ENCODE measurements at regions not wholly inside any gene's neighbourhood (a gene's known extent, or its start where the extent isn't known, plus 50 kb on each side); places are given as distances from the start of the nearest gene placed in this dataset.

DNA sequence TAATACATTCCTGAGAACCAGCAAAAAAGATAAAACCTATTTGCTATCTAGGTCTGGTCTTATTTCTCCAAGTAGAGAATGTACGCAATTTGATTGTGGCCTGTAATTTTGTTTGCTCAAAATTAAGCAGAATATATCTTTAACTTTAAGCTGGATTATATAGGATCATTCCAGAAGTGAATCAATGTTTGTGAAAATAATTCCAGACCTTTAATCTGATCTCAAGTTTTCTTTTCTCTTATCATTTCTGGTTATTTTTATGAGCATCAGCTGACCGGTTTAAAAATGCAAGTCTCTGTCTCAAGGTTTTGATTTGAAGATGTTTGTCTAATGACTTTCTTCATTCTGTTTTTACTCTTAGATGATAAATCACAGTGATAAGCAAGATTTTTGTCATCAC lies 997.9 kb upstream of the FLRT2 start:
- no peak for DNase-seq (ENCODE audit: low spot score)

DNA sequence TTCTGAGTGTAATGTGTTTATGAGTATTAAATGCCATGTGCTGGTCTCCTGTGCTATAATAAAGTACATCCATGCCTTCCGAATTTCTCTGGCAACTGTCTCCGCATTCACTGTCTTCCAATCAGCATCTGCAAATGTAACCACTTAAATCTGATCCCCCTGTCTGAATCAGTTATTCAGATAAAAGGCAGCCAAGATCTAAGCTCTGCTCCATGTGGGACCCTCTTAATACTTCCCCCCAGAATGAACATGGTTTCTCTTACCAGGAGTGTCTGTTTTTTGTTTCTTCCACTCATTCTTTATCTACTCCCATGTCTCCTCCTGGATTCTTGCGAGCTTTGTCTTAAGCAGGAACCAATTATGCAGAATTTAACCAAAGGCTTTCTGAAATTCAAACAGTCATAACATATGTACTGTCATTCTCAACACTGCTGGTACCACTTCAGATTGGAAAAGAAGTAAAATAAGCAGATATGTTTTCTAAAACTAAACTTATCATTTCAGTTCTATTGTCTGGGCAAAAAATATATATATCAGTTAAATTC lies 996.7 kb upstream of the FLRT2 start:
- no peak for DNase-seq (ENCODE audit: low spot score)

DNA sequence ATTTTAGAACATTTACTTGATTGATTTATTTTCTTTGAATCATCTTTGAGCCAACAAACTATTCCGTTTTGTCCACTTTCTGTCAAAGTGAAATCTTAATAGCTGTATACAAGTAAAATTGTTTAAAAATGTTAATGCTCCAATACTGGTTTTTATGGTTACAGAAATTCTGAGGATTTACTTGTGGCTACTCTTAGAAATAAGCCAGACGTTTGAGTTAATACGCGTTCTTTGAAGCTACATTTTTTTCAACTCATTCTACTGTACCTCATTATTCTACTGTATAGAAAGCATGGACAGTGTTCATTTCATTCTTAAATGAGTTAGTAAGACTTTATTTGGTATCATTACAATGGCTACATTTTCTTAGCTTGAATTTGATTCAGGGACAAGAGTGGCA lies 996.2 kb upstream of the FLRT2 start:
- no peak for DNase-seq (ENCODE audit: low spot score)

- no peak for DNase-seq (ENCODE audit: low spot score)
Measured at GRCh38 chr14:84535484-84535883, 994.5 kb upstream of the FLRT2 start.

GRCh38 chr14:84535976-84536375 lies 994.0 kb upstream of the FLRT2 start:
- DNase-seq (ENCODE audit: low spot score) = no peak

DNA sequence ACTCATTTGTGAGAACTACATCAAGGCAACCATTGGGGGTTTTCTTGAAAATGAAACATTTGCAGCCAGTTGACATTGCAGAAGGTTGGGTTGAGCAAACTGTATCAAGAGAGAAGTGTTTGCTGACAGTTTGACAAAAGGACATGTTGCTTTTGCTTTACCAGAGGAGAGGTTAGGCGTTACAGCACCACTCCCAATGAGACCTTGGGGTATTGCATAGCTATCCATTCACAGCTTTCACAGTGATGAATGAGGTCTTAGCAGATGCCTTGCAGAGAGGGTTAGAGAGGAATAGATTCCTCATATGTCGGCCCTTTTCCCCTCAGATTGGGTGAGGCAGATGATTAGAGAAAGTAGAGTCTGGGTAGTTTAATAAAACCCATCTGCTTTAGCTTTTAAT lies 988.9 kb upstream of the FLRT2 start:
- DNase-seq (ENCODE audit: low spot score) = no peak

DNA sequence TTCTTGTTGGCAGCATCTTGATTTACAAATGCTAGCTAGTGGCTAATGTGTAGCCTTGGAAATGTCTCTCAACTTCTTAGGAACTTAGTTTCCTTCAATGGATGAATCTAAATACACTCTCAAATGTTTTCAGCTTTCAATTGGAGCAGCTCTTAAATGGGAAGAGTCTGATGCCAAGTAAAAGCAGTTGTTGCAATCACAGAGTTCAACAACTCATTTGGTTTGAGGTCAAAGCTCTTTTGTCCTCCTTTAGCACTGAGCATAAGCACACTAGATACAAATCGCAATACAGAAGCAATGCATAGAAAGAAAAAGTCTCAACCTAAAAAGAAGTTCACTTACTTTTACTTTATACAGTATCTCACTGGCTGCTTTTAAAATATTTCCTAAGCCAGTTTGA lies 986.1 kb upstream of the FLRT2 start:
- DNase-seq (ENCODE audit: low spot score) = peak; percentile 16

GRCh38 chr14:84544486-84545131 lies 985.3 kb upstream of the FLRT2 start:
- no peak for DNase-seq (ENCODE audit: low spot score)

- no peak for DNase-seq (ENCODE audit: low spot score)
Measured at GRCh38 chr14:84546236-84546635, 983.7 kb upstream of the FLRT2 start.

DNA sequence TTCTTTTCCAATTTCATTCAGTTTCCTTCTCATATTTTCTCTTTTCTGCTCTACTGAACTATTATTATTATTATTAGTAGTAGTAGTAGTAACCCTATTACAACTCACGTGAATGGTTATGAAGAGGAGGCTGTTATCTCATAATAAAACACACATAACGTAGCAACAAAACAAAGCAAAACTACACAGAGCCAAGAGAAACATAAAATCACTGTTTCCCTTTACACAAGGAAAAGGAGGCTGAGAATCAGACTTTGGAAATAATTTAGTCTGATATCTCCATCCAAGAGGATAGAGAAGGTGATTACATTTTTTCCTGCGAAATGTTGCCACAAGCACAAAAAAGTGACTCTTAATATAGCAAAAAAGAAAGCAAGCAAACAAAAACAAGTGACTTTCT lies 975.8 kb upstream of the FLRT2 start:
- no peak for DNase-seq (ENCODE audit: low spot score)

- no peak for DNase-seq (ENCODE audit: low spot score)
Measured at GRCh38 chr14:84555493-84555892, 974.5 kb upstream of the FLRT2 start.

DNA sequence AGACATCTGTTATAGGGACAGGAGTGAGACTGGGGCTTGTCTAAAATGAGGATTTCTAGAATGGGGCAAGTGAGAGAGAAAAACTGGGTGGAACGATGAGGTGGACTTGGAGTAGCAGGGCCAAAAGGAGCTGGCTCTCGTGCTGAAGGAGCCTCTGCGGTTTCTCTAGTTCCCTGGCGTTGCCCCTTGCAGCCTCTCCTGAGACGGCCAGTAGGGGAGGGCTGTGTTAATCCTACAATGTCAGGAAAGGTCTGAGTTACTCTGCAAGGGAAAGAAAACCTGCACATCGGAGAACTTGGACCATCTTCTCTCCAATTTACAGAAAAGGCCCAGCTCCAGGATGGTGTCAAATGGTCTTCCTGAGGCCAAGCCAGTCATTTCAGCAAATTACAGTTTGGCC lies 963.8 kb upstream of the FLRT2 start:
- DNase-seq (ENCODE audit: low spot score) = no peak

- no peak for DNase-seq (ENCODE audit: low spot score)
Measured at GRCh38 chr14:84575681-84576080, 954.3 kb upstream of the FLRT2 start.

- DNase-seq (ENCODE audit: low spot score) = no peak
Measured at GRCh38 chr14:84579292-84579691, 950.7 kb upstream of the FLRT2 start.

GRCh38 chr14:84581041-84581440 lies 948.9 kb upstream of the FLRT2 start:
- DNase-seq (ENCODE audit: low spot score) = no peak

DNA sequence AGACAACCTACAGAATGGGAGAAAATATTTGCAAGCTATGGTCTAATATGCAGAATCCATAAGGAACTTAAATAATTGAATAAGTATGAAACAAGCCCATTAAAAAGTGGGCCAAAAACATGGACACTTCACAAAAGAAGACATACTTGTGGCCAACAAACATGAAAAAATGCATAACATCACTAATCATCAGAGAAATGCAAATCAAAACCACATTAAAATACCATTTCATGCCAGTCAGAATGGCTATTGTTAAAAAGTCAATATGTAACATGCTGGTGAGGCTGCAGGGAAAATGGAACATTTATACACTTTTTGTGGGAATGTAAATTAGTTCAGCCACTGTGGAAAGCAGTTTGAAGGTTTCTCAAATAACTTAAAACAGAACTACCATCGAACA lies 945.4 kb upstream of the FLRT2 start:
- DNase-seq (ENCODE audit: low spot score) = no peak

- no peak for DNase-seq (ENCODE audit: low spot score)
Measured at GRCh38 chr14:84591827-84592445, 938.0 kb upstream of the FLRT2 start.

DNA sequence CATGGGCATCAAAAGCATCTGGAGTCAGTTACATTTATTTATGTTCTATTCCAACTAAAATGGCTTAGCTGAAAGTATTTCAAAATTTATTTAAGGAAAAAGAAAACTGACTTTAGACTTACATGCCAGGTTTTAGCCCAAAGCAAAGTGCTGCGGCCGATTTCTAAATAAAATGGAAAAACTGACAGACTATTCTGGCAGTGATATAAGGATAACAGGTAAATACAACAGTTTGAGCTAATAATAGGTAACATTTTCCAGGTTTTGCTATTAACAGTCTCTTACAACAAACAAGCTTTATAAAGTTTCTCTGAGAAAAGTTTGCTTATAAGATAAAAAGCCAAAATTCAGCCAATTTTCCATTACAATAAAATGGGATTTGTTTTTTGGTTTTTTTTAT lies 937.2 kb upstream of the FLRT2 start:
- no peak for DNase-seq (ENCODE audit: low spot score)

DNA sequence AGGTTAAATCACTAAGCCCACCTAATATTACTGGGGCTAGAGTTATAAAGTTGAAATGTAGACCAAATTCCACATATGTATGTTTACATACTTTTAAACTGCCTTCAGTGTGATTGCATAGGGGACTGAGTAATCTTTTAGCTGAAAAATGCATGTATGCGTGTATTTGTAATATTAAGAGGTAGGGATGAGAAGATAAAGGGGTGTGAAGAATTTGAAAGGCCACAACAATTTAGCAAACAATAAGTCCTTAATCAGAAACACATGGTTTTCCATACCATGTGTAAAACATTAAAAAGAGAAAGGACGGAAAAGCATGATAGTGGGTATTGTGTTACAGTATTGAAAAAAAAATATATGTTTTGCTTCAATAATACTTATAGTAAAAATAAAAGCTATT lies 919.9 kb upstream of the FLRT2 start:
- no peak for DNase-seq (ENCODE audit: low spot score)

- no peak for DNase-seq (ENCODE audit: low spot score)
Measured at GRCh38 chr14:84622357-84622756, 907.6 kb upstream of the FLRT2 start.

DNA sequence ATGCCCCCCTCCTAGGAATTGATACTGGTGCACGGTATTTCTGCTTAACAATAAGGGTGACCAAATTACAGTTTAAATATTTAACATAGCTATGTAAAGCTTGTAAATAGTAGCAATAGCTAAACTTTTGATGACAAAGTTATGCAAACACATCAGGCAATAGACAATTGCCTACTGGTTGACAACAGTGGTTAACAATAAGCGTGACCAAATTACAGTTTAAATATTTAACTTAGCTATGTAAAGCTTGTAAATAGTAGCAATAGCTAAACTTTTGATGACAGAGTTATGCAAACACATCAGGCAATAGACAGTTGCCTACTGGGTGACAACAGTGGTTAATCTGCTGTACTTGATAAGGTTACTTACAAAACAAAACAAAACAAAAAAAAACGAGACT lies 886.5 kb upstream of the FLRT2 start:
- DNase-seq (ENCODE audit: low spot score) = no peak

DNA sequence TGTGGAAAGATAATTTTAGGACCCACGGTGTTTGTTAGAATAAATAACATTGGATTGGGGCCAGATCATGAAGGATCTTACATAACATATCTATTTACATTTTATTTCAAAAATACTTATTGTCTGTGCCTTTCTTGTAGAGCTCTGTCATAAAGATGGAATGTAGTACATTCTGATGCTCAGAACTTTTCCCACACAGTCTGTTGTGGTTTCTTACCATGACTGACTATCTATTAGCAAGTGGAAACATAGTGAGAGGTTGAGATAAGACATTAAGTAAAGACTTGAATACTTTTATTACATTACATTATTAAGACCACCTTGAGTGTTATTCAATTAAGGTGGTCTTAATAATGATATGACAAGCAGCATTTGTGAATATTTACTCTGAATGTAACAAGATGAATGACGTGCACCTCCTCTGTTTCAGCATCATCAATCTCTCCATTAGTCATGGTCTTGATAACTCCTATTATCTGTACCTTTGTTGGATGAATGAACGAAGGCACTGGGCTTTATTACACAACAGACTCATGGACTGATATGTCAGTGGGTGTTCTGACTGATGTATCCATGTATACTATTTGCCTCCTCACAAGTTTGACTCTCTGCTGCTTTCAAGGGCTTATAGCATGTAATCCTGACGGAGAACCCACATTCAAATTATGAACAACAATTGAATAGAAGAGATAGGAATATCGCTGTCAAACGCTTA lies 883.0 kb upstream of the FLRT2 start:
- no peak for DNase-seq (ENCODE audit: low spot score)

DNA sequence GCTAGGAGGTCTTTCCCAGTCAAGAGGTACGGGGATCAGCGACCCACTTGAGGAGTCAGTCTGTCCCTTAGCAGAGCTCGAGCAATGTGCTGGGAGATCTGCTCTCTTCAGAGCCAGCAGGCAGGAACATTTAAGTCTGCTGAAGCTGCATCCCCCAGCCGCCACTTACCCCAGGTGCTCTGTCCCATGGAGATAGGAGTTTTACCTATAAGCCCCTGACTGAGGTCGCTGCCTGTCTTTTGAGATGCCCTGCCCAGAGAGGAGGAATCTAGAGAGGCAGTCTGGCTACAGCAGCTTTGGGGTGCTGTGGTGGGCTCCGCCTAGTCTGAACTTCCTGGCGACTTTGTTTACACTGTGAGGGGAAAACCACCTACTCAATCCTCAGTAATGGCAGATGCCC lies 874.9 kb upstream of the FLRT2 start:
- no peak for DNase-seq (ENCODE audit: low spot score)

Measured in globus pallidus (tissue), 1 donor.